ENCODE measurements at regions not wholly inside any gene's neighbourhood (a gene's known extent, or its start where the extent isn't known, plus 50 kb on each side); places are given as distances from the start of the nearest gene placed in this dataset.

- TF ChIP-seq POLR2A (IDR thresholded peaks at IDR 0.05) (no peak), CTCF (IDR thresholded peaks at IDR 0.05) (no peak)
Observed at GRCh38 chr6:113050979-113051378, 703.8 kb downstream of the RFPL4B start.
